NCI-H526 (cell line): ENCODE measurements at regions not wholly inside any gene's neighbourhood (a gene's known extent, or its start where the extent isn't known, plus 50 kb on each side); places are given as distances from the start of the nearest gene placed in this dataset.
"Not testable (repeated sequence)": the region's sequence is repeated elsewhere in the genome, so short reads cannot be mapped to it uniquely, and the experiment has no call there.

Experiments used
- DNase-seq, 2 experiments: peaks; one replicate each; lab custom pipeline; 2025; lab: John Stamatoyannopoulos, UW

DNA sequence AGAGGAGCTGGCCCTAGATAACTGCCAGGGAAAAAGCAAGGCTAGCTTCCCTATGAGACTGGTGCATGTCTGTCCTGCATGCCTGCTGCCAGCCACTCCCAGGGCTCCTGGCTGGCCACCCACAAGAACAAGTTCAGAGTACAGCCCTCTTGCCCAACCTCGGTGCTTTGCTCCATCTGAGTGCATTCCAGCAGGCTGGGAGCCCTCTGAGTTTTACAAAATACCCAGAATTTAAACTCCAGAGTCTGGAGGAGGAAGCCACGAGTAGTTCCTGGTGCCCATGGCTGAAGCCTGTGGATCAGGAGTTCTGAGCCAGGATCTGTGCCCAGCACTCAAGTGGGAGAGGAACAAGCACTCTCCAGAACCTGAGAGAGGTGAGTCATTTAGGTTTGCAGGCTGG lies 111.6 kb downstream of the MAGEE2 start:
- DNase-seq = no peak

DNA sequence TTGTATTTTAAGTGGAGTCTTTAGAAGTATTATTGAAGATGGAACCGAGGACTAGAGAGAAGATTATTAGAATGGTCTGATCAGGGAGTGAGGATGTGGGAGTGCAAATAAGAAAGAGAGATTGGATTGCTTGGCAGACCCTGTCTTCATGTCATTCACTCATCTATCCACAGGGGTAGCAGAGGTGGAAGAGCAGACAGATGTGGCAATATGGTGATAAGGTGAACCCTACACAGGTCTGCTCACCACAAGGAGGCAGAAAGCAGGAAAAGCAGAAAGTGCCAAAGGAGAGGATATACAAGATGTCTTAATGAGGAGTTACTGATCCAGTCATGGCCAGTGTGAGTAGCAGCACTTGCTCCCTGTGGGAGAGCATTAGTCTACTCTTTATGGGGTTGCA lies 129.4 kb downstream of the MAGEE2 start:
- no peak for DNase-seq

DNA sequence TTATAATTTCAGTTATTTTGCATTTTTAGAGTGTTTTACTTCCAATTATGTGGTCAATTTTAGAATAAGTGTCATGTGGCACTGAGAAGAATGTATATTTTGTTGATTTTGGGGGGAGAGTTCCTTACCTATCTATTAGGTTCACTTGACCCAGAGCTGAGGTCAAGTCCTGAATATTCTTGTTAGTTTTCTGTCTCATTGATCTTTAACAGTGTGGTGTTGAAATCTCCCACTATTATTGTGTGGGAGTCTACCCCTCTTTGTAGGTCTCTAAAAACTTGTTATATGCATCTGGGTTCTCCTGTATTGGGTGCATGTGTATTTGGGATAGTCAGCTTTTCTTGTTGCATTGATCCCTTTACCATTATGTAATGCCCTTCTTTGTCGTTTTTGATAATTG lies 127.0 kb upstream of the ZDHHC15 start:
- DNase-seq = no peak

DNA sequence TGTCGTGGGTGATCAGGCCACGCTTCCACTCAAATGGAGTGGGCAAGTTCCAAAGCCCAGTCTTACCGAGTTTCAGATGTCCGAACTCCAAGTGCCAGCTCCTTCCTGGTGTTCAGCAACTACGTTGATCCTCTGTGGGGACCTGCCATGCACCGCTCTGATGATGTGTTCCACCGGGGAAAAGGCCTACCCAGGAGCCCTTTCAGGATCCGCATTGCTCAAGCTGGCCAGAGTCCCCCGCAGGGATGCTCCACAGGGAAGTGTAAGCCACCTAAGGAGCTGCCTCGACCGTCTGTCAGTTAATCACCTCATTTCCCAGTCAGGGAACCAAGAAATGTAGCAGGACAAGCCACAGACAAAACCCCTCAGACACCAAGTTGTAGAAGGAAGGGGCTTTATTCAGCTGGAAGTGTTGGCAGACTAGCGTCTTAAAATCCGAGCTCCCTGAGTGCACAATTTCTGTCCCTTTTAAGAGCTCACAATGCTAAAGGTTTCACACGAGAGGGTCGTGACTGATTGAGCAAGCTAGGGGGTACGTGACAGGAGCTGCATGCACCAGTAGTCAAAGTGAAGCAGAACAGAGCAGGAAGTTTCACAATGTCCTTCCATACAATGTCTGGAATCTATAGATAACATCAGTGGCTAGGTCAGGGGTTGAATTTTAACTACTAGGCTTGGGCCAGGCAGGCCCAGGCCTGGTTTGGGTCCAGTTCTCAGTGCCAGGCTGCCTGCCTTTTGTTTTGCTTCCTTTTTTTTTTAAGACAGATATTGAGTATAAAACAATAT lies 126.2 kb upstream of the ZDHHC15 start:
- DNase-seq = no peak

DNA sequence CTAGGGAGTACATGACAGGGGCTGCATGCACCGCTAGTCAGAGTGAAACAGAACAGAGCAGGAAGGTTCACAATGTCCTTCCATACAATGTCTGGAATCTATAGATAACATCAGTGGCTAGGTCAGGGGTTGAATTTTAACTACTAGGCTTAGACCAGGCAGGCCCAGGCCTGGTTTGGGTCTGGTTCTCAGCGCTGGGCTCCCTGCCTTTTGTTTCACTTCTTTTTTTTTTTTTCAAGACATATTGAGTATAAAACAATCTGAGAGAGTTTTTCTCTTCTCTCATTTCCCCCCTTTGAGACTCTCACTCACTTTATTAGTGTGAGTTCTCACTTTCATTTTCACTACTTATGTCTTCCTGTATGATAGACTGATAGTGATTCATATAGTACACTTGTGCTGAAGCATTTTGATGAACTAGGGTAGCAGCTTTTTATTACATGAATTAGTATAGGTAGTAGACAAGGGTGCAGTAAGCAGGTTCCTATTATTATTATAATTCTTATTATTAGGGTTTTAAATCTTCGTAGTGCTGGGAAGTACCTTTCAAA lies 120.0 kb upstream of the ZDHHC15 start:
- no peak for DNase-seq

DNA sequence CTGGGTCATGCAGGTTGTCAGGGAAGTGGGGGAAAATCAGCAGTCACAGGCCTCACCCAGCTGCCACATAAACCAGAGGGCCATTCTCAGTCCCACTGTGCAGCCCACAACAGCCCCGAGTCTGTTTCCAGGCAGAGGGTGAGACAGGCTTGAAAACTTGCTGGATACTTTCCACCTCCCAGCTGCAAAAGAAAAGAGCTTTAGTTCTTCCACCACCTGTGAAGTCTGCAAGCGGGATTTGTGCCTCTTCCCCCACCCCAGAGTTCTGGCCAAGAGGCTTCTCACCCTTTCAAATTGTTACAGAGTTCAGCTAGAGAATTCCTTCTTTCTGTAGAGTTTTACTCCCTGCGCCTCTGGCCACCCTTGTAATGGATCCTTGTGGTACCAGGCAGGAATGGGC lies 115.5 kb upstream of the ZDHHC15 start:
- DNase-seq = no peak

DNA sequence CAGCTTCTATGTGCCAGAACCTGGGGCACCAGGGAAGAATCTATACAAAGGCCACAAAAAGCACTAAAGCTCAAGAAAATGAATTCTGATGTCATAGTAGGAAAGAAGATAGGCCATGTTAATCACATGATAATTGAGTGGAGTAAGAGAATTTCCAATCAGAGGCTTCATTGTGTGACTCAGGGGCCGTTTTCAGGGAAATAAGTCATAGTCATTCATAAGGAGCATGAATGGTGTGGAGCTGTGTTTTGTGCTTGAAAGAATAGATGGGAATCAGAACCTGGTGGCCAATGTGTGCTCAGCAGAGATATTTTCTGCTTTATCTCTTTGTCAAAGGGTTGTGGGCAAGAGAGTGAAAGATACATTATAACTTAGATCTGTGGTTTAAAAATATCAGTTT lies 102.4 kb upstream of the ZDHHC15 start:
- no peak for DNase-seq

DNA sequence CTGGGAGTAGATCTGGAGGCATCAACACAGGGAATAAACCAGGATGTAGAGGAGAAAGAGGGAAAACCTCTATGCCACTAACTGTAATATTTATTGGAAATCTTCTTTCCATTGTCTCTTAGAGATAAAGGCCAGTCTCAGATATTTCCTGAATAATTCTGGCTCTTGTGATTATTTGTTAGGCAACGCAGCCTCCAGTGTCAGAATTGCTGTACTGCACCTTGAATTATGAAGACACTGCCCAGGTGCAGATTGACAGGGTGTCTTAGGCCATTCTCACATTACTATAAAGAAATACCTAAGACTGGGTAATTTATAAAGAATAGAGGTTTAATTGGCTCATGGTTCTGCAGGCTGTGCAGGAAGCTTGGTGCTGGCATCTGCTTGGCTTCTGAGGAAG lies 100.7 kb upstream of the ZDHHC15 start:
- DNase-seq = no peak

DNA sequence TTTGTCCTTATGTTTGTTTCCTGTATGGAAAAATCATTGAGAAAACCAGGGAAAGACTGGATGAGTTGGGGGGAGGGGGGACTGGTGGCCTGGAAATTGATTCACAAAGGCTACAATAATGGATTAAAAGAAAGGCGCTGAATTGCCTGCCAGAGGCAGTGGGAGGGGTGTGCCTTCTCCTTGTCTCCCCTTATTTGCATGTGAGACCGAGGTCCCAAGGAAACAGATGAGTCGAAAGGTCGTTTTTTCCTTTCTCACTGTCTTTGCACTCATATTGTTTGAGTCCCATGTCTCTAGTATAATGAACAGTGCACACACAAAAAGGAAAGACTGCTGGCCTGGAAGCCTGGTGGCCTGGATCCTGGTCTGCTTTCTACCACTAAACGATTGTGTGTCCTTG lies 86.6 kb upstream of the ZDHHC15 start:
- no peak for DNase-seq

DNA sequence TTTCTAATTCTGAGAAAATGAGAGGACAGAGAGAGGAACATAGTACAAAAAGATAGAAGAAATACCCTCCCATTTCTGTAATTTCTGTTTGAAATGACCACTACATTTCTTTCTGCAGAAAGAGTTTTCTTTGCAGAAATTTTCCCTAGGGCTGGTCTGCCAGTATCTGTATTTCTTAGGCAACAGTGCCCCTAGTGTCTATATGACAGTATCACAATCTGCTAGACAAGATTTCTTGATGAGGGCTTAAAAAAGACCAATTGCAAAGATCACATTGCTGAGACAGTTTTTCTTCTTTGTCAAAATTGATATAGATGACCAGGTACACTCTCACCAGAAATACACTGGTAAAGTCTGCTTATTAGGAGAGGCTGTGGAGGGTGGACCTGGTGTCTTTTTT lies 81.0 kb upstream of the ZDHHC15 start:
- DNase-seq = peak in 1 of 2 experiments; percentile 14

DNA sequence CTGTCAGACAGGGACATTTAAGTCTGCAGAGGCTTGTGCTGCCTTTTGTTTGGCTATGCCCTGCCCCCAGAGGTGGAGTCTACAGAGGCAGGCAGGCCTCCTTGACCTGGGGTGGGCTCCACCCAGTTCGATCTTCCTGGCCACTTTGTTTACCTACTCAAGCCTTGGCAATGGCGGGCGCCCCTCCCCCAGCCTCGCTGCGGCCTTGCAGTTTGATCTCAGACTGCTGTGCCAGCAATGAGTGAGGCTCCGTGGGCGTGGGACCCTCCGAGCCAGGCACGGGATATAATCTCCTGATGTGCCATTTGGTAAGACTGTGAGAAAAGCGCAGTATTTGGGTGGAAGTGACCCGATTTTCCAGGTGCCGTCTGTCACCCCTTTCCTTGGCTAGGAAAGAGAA lies 79.2 kb upstream of the ZDHHC15 start:
- DNase-seq = not testable (repeated sequence)

DNA sequence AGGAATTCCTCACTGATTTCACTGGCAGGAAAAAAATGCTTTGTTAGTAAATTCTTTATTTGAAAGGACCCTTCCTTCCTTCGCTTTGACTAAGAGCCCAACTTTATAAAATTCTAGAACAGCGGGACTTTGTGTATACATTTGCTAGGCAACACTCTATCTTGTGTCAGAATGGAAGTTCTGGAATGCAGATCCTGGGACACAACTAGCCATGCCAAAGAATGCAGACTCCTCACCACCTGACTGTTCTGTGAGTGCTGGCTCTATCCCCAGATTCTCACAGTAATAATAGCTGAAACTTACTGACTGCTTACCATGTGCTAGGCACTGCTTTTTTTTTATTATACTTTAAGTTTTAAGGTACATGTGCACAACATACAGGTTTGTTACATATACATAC lies 73.3 kb upstream of the ZDHHC15 start:
- DNase-seq = no peak

DNA sequence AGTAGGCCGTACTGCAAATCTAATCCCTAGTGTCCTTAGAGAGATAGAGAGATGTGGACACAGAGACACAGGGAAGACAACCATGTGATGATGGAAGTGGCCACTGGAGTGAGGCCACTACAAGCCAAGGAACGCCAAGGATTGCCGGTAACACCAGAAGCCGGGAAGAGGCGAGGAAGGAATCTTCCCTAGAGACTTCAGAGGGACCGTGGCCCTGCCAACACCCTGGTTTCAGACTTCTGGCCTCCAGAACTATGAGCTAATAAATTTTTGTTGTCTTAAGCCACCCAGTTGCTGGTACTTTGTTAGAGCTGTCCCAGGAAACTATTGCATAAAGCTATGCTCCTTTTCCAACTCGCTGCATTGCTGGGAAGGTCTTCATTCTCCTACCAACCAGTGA lies 70.3 kb upstream of the ZDHHC15 start:
- not testable (repeated sequence) for DNase-seq

DNA sequence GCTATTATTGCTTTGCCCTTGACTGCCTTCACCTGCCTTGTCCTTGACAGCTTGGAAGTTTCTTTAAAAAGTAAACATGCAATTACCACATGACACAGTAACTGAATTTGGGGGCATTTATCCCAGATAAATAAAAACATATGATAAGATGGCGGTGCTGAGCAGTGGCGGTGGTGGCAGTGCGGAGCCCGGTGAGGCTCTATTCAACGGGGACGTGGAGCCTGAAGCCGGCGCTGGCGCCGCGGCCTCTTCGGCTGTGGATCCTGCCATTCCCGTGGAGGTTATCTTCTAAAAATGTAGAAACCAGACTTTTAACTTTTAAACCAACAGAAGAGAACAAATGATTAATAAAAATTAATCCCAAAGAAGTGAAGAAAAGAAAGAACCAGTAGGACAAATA lies 59.7 kb upstream of the ZDHHC15 start:
- DNase-seq = no peak
